Body of pancreas (tissue), 4 donors: ENCODE measurements at regions not wholly inside any gene's neighbourhood (a gene's known extent, or its start where the extent isn't known, plus 50 kb on each side); places are given as distances from the start of the nearest gene placed in this dataset.

Experiments
- CTCF ChIP-seq, 7 experiments: fragments of 450-650 bp in 4 of 7; fragments of 200-600 bp in 3 of 7; sonication (generic) in 3 of 7; IDR thresholded peaks; one replicate each; pipeline ENCODE4 v1.5.1; 2016 to 2019; ENCODE audit warnings: antibody characterized with exemption in 7 of 7
- POLR2A ChIP-seq, 3 donors: fragments of 450-650 bp; IDR thresholded peaks; one replicate each; pipeline ENCODE4 v1.6.1; 2016; ENCODE audit warnings: antibody characterized with exemption in 3 of 3, mild to moderate bottlenecking in 2 of 3

GRCh38 chr1:30271401-30272276, 451.7 kb downstream of the MATN1 start:
- TF ChIP-seq POLR2A (IDR thresholded peaks at IDR 0.05): no peak
- TF ChIP-seq CTCF (IDR thresholded peaks at IDR 0.05): no peak
